Head of caudate nucleus (tissue), 42 donors: ENCODE measurements at regions not wholly inside any gene's neighbourhood (a gene's known extent, or its start where the extent isn't known, plus 50 kb on each side); places are given as distances from the start of the nearest gene placed in this dataset.
A peak's percentile ranks its signal among the peaks of the same experiment; 100 is the strongest.

Experiments
- DNase-seq, 42 donors: peaks; one replicate each; pipeline versions ENCODE4 v3.0.0 to v3.0.0-alpha.2; 2020 to 2021; ENCODE audit warnings: mixed read lengths in 7 of 42
- intact Hi-C: fragments of 100-400 bp; cut with DNase I; formaldehyde crosslinking; loops from one replicate; pipeline ENCODE4 v1.15.0; 2022

GRCh38 chr20:24802286-24802820 lies 146.7 kb upstream of the CST7 start:
- intact Hi-C loops: no loop called here
- no peak for DNase-seq

DNA sequence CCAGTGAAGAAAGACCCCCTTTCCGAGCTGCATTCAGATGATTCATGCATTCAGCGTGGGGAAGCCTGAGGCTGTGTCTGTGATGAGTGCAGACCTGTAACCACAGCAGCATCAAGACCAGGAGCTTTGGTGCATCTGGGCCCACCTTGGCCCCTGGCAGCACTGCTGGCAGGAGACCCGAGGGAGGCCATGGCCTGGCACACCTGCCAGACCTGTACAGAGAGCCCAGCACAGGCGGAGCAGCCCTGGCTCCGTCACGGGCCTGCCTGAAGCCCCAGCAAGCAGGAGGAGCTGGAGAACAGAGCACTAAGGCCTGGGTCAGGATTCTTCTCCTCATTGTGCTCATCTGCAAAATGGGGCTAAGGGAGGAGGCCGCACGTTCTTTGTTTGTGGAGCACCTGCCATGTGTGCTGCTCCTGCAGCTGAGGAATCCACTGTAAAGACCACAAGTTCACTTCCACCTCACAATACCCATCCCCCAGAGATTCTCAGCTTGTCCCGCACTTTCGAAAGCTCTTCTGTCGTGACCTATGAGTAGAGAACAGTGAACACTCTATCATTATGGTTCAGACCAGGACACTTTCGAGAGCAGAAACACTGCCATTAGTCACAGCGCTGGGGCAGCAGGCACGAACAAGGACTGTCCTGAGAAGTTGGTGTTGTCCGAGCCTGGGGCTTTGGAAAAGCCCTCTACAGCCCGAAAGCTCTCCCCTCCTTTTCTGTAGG lies 144.4 kb upstream of the CST7 start:
- no peak for DNase-seq
- intact Hi-C loops: no loop called here

GRCh38 chr20:24805456-24806238 lies 143.4 kb upstream of the CST7 start:
- no peak for DNase-seq
- intact Hi-C loops: no loop called here

GRCh38 chr20:24806705-24807676 lies 142.1 kb upstream of the CST7 start:
- DNase-seq: no peak
- intact Hi-C loops: no loop called here

DNA sequence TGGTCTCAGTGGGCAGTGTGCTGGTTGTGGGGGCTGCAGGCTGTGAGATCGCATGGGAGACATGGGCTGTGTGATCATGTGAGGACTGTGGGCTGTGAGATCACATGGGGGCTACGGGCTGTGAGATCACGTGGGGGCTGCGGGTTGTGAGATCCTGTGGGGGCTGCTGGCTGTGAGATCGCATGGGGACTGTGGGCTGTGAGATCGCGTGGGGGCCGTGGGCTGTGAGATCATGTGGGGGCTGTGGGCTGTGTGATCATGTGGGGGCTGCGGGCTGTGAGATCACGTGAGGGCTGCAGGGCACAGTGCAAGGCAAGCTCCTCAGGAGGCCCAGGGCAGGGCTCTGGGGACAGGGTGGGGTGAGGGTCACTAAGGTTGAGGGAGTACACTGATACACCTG lies 140.5 kb upstream of the CST7 start:
- no peak for DNase-seq
- intact Hi-C loops: no loop called here

DNA sequence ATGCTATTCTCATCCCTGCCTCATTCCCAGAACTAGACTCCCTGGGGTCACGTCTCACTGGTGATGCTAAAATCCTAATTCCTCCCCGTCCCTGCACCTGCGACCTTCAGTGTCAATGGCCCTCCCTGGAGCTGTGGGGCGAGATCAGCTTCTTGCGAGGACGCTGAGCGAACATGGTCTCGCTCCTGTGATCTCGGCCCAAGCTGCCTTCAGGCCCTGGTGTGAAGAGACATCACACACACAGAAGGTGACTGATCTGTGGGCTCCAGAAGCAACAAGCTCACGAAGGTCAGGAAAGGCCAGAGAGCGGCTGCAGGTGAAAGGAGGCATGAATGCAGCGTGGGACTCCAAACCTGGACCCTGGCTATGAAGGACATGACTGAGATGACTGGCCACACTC lies 139.5 kb upstream of the CST7 start:
- intact Hi-C loops: no loop called here
- no peak for DNase-seq

DNA sequence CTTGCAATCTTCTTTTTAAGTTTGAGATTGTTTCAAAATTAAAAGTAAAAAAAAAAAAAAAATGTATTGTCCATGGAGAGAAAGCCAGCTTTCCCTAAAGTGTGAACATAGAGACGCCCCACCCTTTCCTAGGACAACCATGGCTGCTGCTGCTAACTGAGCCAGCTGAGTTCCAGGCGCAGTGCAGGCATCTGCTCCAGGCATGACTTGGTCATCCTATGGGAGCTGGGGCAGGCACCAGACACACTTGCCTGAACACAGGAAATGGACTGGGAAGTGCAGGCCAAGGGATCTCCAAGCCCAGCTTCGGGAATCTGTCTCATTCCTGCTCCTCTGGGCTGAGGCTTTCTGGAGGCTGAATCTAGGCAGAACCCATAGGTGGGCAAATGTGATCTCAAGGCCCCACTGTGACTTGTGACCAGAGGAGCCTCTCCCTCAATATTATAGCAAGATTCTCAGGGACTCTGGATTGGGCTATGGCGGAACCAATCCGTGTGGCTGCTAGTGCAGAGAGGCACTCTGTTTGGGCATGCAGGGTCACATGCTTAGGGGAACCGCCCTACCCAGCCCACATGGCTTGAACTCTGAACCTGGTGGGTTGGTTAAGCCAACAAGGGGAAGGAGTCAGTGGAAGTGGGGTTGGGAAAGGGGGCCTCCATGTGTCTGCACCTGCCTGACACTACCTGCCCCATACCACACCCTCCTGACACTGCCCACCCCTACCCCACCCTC lies 138.2 kb upstream of the CST7 start:
- intact Hi-C loops: no loop called here

DNA sequence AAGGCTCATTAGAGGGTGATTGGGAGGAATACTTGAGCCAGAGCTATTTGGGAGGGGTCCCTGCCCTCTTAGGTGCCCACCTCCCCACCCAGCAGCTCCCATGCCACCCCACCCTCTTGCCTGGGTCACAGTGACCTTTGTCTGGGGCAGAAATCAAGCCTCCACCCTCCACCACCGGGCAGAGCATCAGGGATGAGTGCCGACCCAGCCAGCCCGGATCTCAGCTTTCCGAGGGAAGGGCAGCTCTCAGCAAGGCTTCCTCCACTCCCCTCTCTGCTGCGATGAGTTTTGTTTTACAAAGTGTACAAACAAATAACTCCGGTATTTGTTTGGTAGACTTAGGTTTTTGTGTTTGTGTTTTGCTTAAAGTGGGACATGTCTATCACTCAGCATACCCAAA lies 136.7 kb upstream of the CST7 start:
- DNase-seq: no peak
- intact Hi-C loops: no loop called here

More for the DNA sequence above, 138.2 kb upstream of the CST7 start:
- no peak for DNase-seq

- DNase-seq: no peak
- intact Hi-C loops: no loop called here
Measured at GRCh38 chr20:24813080-24813479, 136.0 kb upstream of the CST7 start.

GRCh38 chr20:24813496-24813895 lies 135.6 kb upstream of the CST7 start:
- no peak for DNase-seq
- intact Hi-C loops: no loop called here

DNA sequence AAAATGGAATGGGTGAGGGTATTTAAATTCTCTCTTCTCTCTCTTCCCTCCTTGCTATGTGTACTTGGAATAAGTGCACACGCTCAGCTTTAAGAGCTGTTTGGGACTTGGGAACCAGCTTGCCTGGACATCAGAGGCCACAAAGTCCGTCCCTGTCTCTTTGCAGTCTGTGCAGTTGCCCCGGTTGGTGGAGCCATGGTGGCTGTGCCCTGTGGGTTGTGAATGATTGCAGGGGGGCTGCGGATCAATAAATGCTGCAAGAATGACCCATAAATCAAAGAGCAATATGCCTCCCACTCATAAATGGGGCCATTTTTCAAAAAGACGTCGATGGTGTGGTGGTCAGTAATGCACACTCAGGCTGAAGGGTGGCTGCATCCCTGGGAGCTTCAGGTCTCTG lies 135.1 kb upstream of the CST7 start:
- no peak for DNase-seq
- intact Hi-C loops: no loop called here

GRCh38 chr20:24814556-24815195 lies 134.4 kb upstream of the CST7 start:
- intact Hi-C loops: no loop called here
- DNase-seq: no peak

- no peak for DNase-seq
- intact Hi-C loops: no loop called here
Measured at GRCh38 chr20:24815196-24815815, 133.8 kb upstream of the CST7 start.

DNA sequence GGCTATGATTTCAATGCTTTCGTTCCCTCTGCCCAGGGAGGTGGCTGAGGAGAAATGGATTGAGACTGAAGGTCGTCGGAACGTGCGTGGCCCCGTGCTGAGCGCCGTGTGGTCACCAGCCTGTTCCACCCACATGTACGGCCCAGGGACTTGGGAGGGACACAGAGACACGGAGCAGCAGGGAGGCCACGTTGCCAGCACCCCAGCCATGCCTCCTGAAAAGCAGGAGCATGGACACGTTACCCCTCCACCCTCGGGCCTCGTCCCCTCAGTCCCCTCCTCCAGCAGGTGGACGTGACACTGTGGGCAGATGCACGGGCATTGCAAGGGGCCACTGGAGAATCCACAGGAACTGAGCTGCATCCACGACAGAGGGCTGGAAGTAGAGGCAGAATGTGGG lies 133.1 kb upstream of the CST7 start:
- intact Hi-C loops: no loop called here
- no peak for DNase-seq

DNA sequence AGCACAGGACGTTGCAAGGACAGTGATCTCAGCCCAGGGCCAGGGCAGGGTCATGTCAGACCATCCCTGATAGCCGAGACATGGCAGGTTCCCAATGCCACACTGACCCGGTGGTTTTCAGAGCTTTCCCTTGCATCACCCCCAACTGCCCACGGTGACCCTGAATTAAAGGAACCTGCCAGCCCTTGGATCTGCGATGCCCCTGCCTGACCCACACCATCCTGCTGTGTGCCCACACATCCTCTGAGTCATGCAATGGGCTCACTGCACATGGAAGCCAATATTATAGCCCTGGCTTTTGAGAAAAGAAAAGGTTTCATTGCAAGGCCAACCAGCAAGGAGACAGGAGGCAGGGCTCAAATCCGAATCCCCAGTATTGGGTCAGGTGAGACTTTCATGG lies 132.6 kb upstream of the CST7 start:
- intact Hi-C loops: no loop called here
- no peak for DNase-seq

GRCh38 chr20:24816907-24817306 lies 132.2 kb upstream of the CST7 start:
- intact Hi-C loops: no loop called here
- peak in 2 of 42 donors; percentile 2 to 11 for DNase-seq

DNA sequence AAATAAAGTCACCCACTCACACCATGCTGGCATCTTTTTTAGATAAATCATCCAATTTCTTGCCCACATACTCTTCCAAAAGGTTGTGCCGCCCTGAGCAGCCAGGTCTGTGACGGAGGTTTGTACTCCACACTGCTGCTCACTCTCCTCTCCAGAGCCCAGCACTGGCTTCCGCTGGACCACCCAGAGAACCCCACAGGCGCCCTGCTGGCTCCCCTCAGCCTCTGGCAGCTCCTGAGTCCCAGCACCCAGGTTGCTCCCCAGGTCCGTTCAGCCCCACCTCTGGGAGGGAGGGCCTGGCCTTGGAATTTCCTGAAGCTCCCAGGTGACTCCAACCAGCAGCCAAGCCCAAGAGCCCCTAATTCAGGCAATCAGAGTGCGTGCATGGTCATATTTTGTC lies 131.7 kb upstream of the CST7 start:
- intact Hi-C loops: no loop called here
- DNase-seq: no peak

DNA sequence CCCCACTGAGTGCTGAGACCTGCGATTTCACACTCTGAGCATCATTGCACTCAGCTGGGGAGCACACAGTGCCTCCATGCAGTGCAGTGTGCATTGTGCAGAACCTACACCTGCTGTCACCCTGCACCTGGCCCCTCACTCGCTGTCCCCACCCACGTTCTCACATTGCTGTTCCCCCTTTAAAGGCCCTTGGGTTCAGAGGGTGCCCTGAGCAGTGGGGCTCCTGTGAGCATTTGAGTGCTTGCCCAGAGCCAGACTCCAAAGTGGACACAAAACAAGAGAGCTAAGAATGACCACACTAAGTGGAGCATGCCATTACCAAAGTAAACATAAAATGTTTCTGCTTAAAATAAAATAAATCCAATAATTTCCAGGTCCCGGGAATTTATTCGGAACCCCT lies 131.0 kb upstream of the CST7 start:
- DNase-seq: no peak
- intact Hi-C loops: no loop called here
